GM23338 (cell line): ENCODE measurements at regions not wholly inside any gene's neighbourhood (a gene's known extent, or its start where the extent isn't known, plus 50 kb on each side); places are given as distances from the start of the nearest gene placed in this dataset.

Experiments used
- ATAC-seq: fragments of 200-7000 bp; cut with Tn5 transposase; 3 replicates; pipeline ENCODE4 v1.9.1; 2020
- DNase-seq: peaks from one replicate; pipeline ENCODE4 v3.0.0-alpha.2; 2015; ENCODE audit warnings: low spot score
- H2AFZ ChIP-seq: fragments of 200-600 bp; sonication (generic); 2 replicates; pipeline ENCODE4 v1.8.0; 2016; ENCODE audit warnings: antibody characterized with exemption, mild to moderate bottlenecking, moderate library complexity
- H3F3A ChIP-seq: fragments of 200-600 bp; sonication (generic); replicated peaks from 2 replicates; pipeline ENCODE4 v1.8.0; 2017; ENCODE audit warnings: antibody characterized with exemption, mixed run types, low read depth
- H3K27ac ChIP-seq: fragments of 200-600 bp; sonication (generic); 2 replicates; pipeline ENCODE4 v1.6.1; 2016; ENCODE audit warnings: low read depth
- H3K27me3 ChIP-seq: fragments of 200-600 bp; sonication (generic); 2 replicates; pipeline ENCODE4 v1.8.0; 2016; ENCODE audit warnings: mild to moderate bottlenecking, mixed run types, moderate library complexity; ENCODE audit not compliant: insufficient read depth
- H3K36me3 ChIP-seq: fragments of 200-600 bp; sonication (generic); 2 replicates; pipeline ENCODE4 v1.8.0; 2016; ENCODE audit warnings: mild to moderate bottlenecking; ENCODE audit not compliant: insufficient read depth
- H3K4me1 ChIP-seq: fragments of 200-600 bp; sonication (generic); 2 replicates; pipeline ENCODE4 v1.8.0; 2016; ENCODE audit warnings: mild to moderate bottlenecking, moderate library complexity; ENCODE audit not compliant: insufficient read depth
- H3K4me2 ChIP-seq: fragments of 200-600 bp; sonication (generic); 2 replicates; pipeline ENCODE4 v1.7.1; 2017; ENCODE audit warnings: mixed run types
- H3K4me3 ChIP-seq: fragments of 200-600 bp; sonication (generic); 2 replicates; pipeline ENCODE4 v1.6.1; 2016; ENCODE audit warnings: mixed run types
- H3K79me2 ChIP-seq: fragments of 200-600 bp; sonication (generic); replicated peaks from 2 replicates; pipeline ENCODE4 v1.8.0; 2017; ENCODE audit warnings: mild to moderate bottlenecking; ENCODE audit not compliant: insufficient read depth
- H3K9me2 ChIP-seq: fragments of 200-600 bp; sonication (generic); 2 replicates; pipeline ENCODE4 v1.8.0; 2017; ENCODE audit not compliant: insufficient read depth
- H4K20me1 ChIP-seq: fragments of 200-600 bp; sonication (generic); replicated peaks from 2 replicates; pipeline ENCODE4 v1.8.0; 2017; ENCODE audit warnings: mild to moderate bottlenecking; ENCODE audit not compliant: insufficient read depth
- H3K27ac Mint-ChIP-seq: 2 replicates; pipeline ENCODE4 v1.8.0; 2020; ENCODE audit warnings: inconsistent platforms, mild to moderate bottlenecking, moderate library complexity, mixed read lengths
- H3K27me3 Mint-ChIP-seq: 3 replicates; pipeline ENCODE4 v1.8.0; 2022; ENCODE audit warnings: low read depth, mild to moderate bottlenecking, moderate library complexity, mixed read lengths, inconsistent platforms; ENCODE audit not compliant: insufficient read depth, poor library complexity
- H3K36me3 Mint-ChIP-seq: 3 replicates; pipeline ENCODE4 v1.8.0; 2021; ENCODE audit warnings: low read depth, mild to moderate bottlenecking, inconsistent platforms, moderate library complexity, mixed read lengths
- H3K4me1 Mint-ChIP-seq: 3 replicates; pipeline ENCODE4 v1.8.0; 2020; ENCODE audit warnings: mild to moderate bottlenecking, inconsistent platforms, mixed read lengths
- H3K4me3 Mint-ChIP-seq: 3 replicates; pipeline ENCODE4 v1.8.0; 2021; ENCODE audit warnings: moderate library complexity, mild to moderate bottlenecking, inconsistent platforms, mixed read lengths
- H3K9me3 Mint-ChIP-seq: 3 replicates; pipeline ENCODE4 v1.8.0; 2020; ENCODE audit warnings: moderate library complexity, mild to moderate bottlenecking, inconsistent platforms, mixed read lengths
- CREB1 ChIP-seq: fragments of 250-450 bp; sonication (Bioruptor Pico); IDR thresholded peaks from 2 replicates; pipeline ENCODE4 v1.5.0; 2020; ENCODE audit warnings: low read depth, mild to moderate bottlenecking, moderate library complexity
- CTCF ChIP-seq, 2 experiments: fragments of 200-600 bp in 1 of 2; sonication (generic) in 1 of 2; conservative IDR thresholded peaks; 2 replicates each; pipeline versions ENCODE4 v1.5.1 to v1.6.1; 2016 to 2017; ENCODE audit warnings: antibody characterized with exemption in 2 of 2, low read depth in 2 of 2, mild to moderate bottlenecking in 2 of 2, moderate library complexity in 1 of 2
- ETS1 ChIP-seq: IDR thresholded peaks from 2 replicates; pipeline ENCODE4 v1.6.1; 2016; ENCODE audit warnings: antibody characterized with exemption
- EZH2 ChIP-seq: fragments of 200-600 bp; sonication (generic); IDR thresholded peaks from one replicate; pipeline ENCODE4 v1.8.0; 2017; ENCODE audit warnings: antibody characterized with exemption, mild to moderate bottlenecking, low read depth; ENCODE audit not compliant: unreplicated experiment
- EZH2phosphoT487 ChIP-seq: fragments of 200-600 bp; sonication (generic); IDR thresholded peaks from one replicate; pipeline ENCODE4 v1.8.1; 2018; ENCODE audit warnings: antibody characterized with exemption; ENCODE audit not compliant: unreplicated experiment
- JUNB ChIP-seq: IDR thresholded peaks from one replicate; pipeline ENCODE4 v1.6.1; 2016; ENCODE audit warnings: antibody characterized with exemption; ENCODE audit not compliant: unreplicated experiment
- NANOG ChIP-seq: IDR thresholded peaks from 2 replicates; pipeline ENCODE4 v1.6.1; 2016; ENCODE audit warnings: antibody characterized with exemption, borderline replicate concordance
- POLR2AphosphoS5 ChIP-seq: IDR thresholded peaks from 2 replicates; pipeline ENCODE4 v1.6.1; 2016; ENCODE audit warnings: antibody characterized with exemption, low read depth
- REST ChIP-seq: IDR thresholded peaks from one replicate; pipeline ENCODE4 v1.6.1; 2018; ENCODE audit warnings: antibody characterized with exemption; ENCODE audit not compliant: unreplicated experiment
- STAT1 ChIP-seq: IDR thresholded peaks from one replicate; pipeline ENCODE4 v1.6.1; 2016; ENCODE audit warnings: antibody characterized with exemption; ENCODE audit not compliant: unreplicated experiment
- ZNF114 ChIP-seq: fragments of 250-450 bp; sonication (Bioruptor Pico); IDR thresholded peaks from 2 replicates; pipeline ENCODE4 v1.5.0; 2020; ENCODE audit warnings: mild to moderate bottlenecking, moderate library complexity
- ZNF331 ChIP-seq: fragments of 250-450 bp; sonication (Bioruptor Pico); IDR thresholded peaks from 2 replicates; pipeline ENCODE4 v1.5.0; 2020; ENCODE audit warnings: low read depth, mild to moderate bottlenecking, moderate library complexity
- ZNF462 ChIP-seq: fragments of 250-450 bp; sonication (Bioruptor Pico); IDR thresholded peaks from 2 replicates; pipeline ENCODE4 v1.5.0; 2020; ENCODE audit warnings: mild to moderate bottlenecking, moderate library complexity

GRCh38 chr20:6504179-6504578, 263.3 kb upstream of the BMP2 start:
- H3K27me3 Mint-ChIP-seq = no peaks in the 10 kb centered on the region
- no peak overlapping the region for H3K27ac Mint-ChIP-seq
- Histone ChIP-seq H3K27me3 (no peaks in the 10 kb centered on the region), H3K27ac (no peak overlapping the region), H3K79me2 (no peaks in the 10 kb centered on the region), H2AFZ (no peak overlapping the region), H3F3A (no peaks in the 10 kb centered on the region), H4K20me1 (no peaks in the 10 kb centered on the region), H3K4me1 (no peaks in the 10 kb centered on the region), H3K4me3 (no peak overlapping the region), H3K36me3 (no peaks in the 10 kb centered on the region), H3K4me2 (no peak overlapping the region), H3K9me2 (peaks cover 9% of the 10 kb centered on the region; the same call in 1 of the 2 replicates)
- DNase-seq (no peak), ATAC-seq (no peak)
- no peak for TF ChIP-seq CTCF (conservative IDR thresholded peaks at IDR 0.05; ENCODE audit: low read depth in 2 of 2)
- TF ChIP-seq ZNF114 (CRISPR knock-in tag) = no peak
- TF ChIP-seq ETS1 = no peak
- no peak for TF ChIP-seq STAT1
- TF ChIP-seq EZH2 = no peak
- no peak for TF ChIP-seq POLR2AphosphoS5
- no peak for TF ChIP-seq ZNF462 (CRISPR knock-in tag)
- no peak for TF ChIP-seq ZNF331 (CRISPR knock-in tag)
- no peak for TF ChIP-seq EZH2phosphoT487
- no peak for TF ChIP-seq JUNB
- TF ChIP-seq REST = no peak
- no peak for TF ChIP-seq NANOG
- no peak for TF ChIP-seq CREB1
- no peak overlapping the region for H3K4me3 Mint-ChIP-seq
- H3K36me3 Mint-ChIP-seq = no peaks in the 10 kb centered on the region
- H3K4me1 Mint-ChIP-seq = no peaks in the 10 kb centered on the region
- H3K9me3 Mint-ChIP-seq = no peaks in the 10 kb centered on the region
